Mucosa of rectum (tissue), 2 donors: ENCODE measurements at regions not wholly inside any gene's neighbourhood (a gene's known extent, or its start where the extent isn't known, plus 50 kb on each side); places are given as distances from the start of the nearest gene placed in this dataset.

ENCODE experiments used
- H3K27ac ChIP-seq, 2 donors: one replicate each; pipeline ENCODE4 v1.7.0; 2013; ENCODE audit warnings: inconsistent platforms in 2 of 2, low read depth in 2 of 2, low read length in 2 of 2
- H3K27me3 ChIP-seq, 2 donors: one replicate each; pipeline ENCODE4 v1.7.0; 2013; ENCODE audit warnings: low read length in 2 of 2; ENCODE audit not compliant: control insufficient read depth in 2 of 2, insufficient read depth in 2 of 2
- H3K36me3 ChIP-seq, 2 donors: one replicate each; pipeline ENCODE4 v1.7.0; 2013; ENCODE audit warnings: low read length in 2 of 2; ENCODE audit not compliant: control insufficient read depth in 2 of 2, insufficient read depth in 2 of 2
- H3K4me1 ChIP-seq, 2 donors: one replicate each; pipeline ENCODE4 v1.7.0; 2013; ENCODE audit warnings: low read length in 2 of 2, mild to moderate bottlenecking in 1 of 2; ENCODE audit not compliant: control insufficient read depth in 2 of 2, insufficient read depth in 2 of 2
- H3K4me3 ChIP-seq, 2 donors: one replicate each; pipeline ENCODE4 v1.7.0; 2013; ENCODE audit warnings: low read length in 2 of 2
- H3K9ac ChIP-seq, 2 donors: one replicate each; pipeline ENCODE4 v1.7.0; 2013; ENCODE audit warnings: low read length in 2 of 2, low read depth in 1 of 2, mild to moderate bottlenecking in 1 of 2
- H3K9me3 ChIP-seq, 2 donors: one replicate each; pipeline ENCODE4 v1.7.0; 2013; ENCODE audit warnings: low read length in 2 of 2; ENCODE audit not compliant: control insufficient read depth in 2 of 2
- donor health status: healthy.
- donor health status: Normal muscosa, but diverticular disease.

DNA sequence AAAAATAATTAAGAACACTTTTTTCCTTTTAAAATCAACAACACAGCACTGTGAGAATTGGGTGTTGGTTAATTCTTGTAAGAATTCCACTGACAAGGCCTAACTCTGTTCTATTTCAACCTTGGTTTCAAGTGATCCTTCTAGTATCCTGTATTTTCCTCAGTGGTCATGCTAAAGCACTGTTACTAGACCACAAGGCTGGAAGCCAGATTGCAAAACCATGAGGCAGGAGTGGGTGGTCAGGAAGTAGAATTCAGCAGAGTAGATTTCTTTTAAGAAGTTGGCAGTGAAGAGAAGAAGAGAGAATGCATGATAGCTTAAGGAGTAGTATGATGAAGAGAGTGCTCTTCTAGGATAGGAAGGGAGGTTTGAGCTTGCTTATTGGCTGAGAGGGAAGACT lies 71.6 kb upstream of the LEF1 start:
- no peak overlapping the region for H3K27ac ChIP-seq
- no peaks in the 10 kb centered on the region for H3K36me3 ChIP-seq
- H3K9me3 ChIP-seq: no peaks in the 10 kb centered on the region
- no peaks in the 10 kb centered on the region for H3K27me3 ChIP-seq
- H3K4me3 ChIP-seq: no peak overlapping the region
- no peaks in the 10 kb centered on the region for H3K4me1 ChIP-seq
- H3K9ac ChIP-seq: no peak overlapping the region

DNA sequence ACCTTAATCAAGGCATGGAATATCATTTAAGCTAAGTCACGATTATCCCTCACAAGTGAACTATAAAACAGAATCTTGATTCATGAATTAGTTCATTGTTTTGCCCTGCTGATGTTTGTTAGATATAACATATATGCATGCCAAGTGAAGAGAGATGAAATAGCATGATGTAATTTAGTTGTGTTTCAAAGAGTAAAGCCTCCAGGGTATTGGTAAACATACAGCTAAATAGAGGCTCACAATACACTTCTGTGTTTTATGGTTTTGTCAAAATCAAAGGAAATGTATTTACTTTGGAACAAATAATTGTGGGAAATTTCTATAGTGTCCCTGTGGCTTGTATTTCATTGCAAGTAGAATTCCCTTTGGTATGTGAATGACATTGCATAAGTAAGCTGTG lies 69.0 kb upstream of the LEF1 start:
- Histone ChIP-seq H3K4me3 (no peak overlapping the region), H3K9me3 (no peaks in the 10 kb centered on the region), H3K36me3 (no peaks in the 10 kb centered on the region), H3K27me3 (no peaks in the 10 kb centered on the region), H3K9ac (no peak overlapping the region), H3K4me1 (no peaks in the 10 kb centered on the region), H3K27ac (no peak overlapping the region)

DNA sequence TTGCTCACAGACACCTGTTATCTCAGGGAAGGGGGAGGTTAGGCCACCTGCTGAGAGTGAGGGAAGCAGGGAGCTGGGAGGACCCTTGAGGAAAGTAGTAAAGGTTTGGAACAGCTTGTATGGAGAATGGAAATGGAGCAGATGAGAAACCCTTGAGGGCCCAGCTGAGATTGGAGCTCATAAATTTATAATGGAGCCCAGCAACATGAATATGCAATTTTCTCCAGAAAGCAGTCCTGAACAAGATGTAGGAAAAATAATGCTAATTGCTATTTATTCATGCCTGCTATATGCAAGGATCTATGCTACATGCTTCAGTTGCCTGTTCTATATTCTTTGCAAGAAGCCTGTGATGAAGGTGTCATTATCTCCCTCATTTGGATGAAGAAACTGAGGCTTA lies 67.5 kb upstream of the LEF1 start:
- H3K4me1 ChIP-seq: no peaks in the 10 kb centered on the region
- H3K36me3 ChIP-seq: no peaks in the 10 kb centered on the region
- no peak overlapping the region for H3K4me3 ChIP-seq
- no peaks in the 10 kb centered on the region for H3K27me3 ChIP-seq
- no peak overlapping the region for H3K9ac ChIP-seq
- H3K27ac ChIP-seq: no peak overlapping the region
- H3K9me3 ChIP-seq: no peaks in the 10 kb centered on the region

DNA sequence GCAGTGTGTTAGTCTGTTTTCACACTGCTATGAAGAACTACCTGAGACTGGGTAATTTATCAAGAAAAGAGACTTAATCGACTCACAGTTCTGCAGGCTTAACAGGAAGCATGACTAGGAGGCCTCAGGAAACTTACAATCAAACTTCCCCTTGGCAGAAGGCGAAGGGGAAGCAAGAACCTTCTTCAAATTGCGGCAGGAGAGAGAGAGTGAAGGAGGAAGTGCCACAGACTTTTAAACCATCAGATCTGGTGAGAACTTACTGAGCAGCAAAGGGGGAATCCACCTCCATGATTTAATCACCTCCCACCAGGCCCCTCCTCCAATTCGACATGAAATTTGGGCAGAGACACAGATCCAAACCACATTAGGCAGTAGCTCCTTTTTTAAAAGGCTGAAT lies 59.2 kb upstream of the LEF1 start:
- Histone ChIP-seq H3K27me3 (no peaks in the 10 kb centered on the region), H3K4me3 (no peak overlapping the region), H3K36me3 (no peaks in the 10 kb centered on the region), H3K9ac (no peak overlapping the region), H3K9me3 (no peaks in the 10 kb centered on the region), H3K4me1 (no peaks in the 10 kb centered on the region), H3K27ac (no peak overlapping the region)

DNA sequence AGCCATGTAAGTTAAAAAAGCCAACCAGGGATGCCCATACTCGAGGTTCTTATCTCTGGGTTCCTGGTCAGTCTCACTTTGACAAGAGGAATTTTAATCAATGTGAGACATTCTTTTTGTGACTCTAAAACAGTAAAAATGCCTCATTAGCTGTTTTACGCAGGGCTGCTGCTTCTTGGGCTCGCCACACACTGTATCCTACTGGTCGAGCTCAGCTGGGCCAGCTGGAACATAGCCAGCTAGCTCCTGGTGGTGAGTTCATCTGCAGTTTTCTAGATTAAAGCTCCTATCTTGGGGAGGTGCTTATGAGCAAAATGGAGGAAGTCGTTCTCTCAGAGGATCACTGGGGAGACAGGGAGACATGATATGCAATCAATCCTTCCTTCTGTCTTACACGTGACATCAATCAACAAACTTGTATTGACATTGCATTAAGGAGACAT lies 55.9 kb upstream of the LEF1 start:
- Histone ChIP-seq H3K27me3 (no peaks in the 10 kb centered on the region), H3K9ac (no peak overlapping the region), H3K36me3 (no peaks in the 10 kb centered on the region), H3K4me3 (no peak overlapping the region), H3K9me3 (no peaks in the 10 kb centered on the region), H3K4me1 (no peaks in the 10 kb centered on the region), H3K27ac (no peak overlapping the region)

DNA sequence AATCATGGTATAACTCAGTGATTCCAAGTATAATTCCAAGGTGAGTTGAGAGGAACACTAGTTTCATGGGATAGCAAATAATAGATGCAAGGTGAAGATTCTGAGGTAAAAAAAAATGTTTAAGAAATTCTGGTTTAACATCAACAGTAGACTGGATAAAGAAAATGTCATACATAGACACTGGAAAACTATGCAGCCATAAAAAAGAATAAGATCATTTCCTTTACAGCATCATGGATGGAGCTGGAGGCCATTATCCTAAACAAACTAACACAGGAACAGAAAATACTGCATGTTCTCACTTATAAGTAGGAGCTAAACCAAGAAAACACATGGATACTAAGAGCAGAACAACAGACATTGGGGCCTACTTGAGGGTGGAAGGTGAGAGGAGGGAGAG lies 54.6 kb upstream of the LEF1 start:
- H3K27ac ChIP-seq: no peak overlapping the region
- no peaks in the 10 kb centered on the region for H3K36me3 ChIP-seq
- H3K9me3 ChIP-seq: no peaks in the 10 kb centered on the region
- no peak overlapping the region for H3K4me3 ChIP-seq
- H3K27me3 ChIP-seq: no peaks in the 10 kb centered on the region
- no peaks in the 10 kb centered on the region for H3K4me1 ChIP-seq
- H3K9ac ChIP-seq: no peak overlapping the region

DNA sequence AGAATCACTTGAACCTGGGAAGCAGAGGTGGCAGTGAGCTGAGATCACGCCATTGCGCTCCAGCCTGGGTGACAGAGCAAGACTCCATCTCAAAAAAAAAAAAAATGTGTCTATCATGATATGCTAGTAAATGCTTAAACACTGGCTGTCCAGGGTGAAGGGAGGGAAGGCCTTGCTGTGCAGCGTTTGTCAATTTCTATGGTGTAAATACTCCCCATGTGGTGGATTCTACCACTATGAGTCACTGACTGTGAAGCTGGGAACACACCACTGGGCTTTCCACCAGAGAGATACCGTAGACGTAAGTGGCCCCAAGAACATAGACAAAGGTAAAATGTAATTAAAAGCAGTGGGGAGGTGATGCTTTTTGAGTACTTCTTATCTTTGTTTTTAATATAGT lies 51.3 kb upstream of the LEF1 start:
- H3K9me3 ChIP-seq: no peaks in the 10 kb centered on the region
- no peak overlapping the region for H3K27ac ChIP-seq
- H3K4me3 ChIP-seq: no peak overlapping the region
- no peak overlapping the region for H3K9ac ChIP-seq
- no peaks in the 10 kb centered on the region for H3K27me3 ChIP-seq
- no peaks in the 10 kb centered on the region for H3K36me3 ChIP-seq
- H3K4me1 ChIP-seq: no peaks in the 10 kb centered on the region
